PC-3 (cell line): ENCODE measurements at regions not wholly inside any gene's neighbourhood (a gene's known extent, or its start where the extent isn't known, plus 50 kb on each side); places are given as distances from the start of the nearest gene placed in this dataset.

Source experiments
- ATAC-seq: fragments of 200-7000 bp; cut with Tn5 transposase; 2 replicates; pipeline ENCODE4 v1.9.1; 2020; ENCODE audit warnings: mild to moderate bottlenecking, moderate library complexity
- BruUV-seq: library from RNA; stranded (reverse); fragments of 400-500 nt; replicated peaks from 2 replicates; lab custom pipeline; 2021; lab: Mats Ljungman, UMichigan
- CTCF ChIA-PET: fragments of 300-600 bp; sonication (Branson Sonifier 250); formaldehyde crosslinking; loops from one replicate; lab custom pipeline; 2022; ENCODE audit warnings: antibody characterized with exemption; lab: Charles Lee
- POLR2A ChIA-PET: fragments of 300-600 bp; sonication (Branson Sonifier 250); formaldehyde crosslinking; loops from one replicate; lab custom pipeline; 2022; ENCODE audit warnings: antibody characterized with exemption; ENCODE audit not compliant: unreplicated experiment; lab: Charles Lee
- DNase-seq: peaks from one replicate; pipeline ENCODE4 v3.0.0-alpha.2; 2015
- H2AFZ ChIP-seq: fragments of 300-600 bp; sonication (generic); 2 replicates; pipeline ENCODE4 v1.6.0; 2016; ENCODE audit warnings: antibody characterized with exemption, low read length
- H3F3A ChIP-seq: fragments of 300-600 bp; sonication (generic); one replicate; pipeline ENCODE4 v1.6.0; 2017; ENCODE audit warnings: antibody characterized with exemption, low read length, control low read depth, mild to moderate bottlenecking; ENCODE audit not compliant: unreplicated experiment
- H3K27ac ChIP-seq: fragments of 300-600 bp; sonication (generic); 2 replicates; pipeline ENCODE4 v1.5.1; 2016; ENCODE audit warnings: mild to moderate bottlenecking, low read length
- H3K27me3 ChIP-seq: fragments of 300-600 bp; sonication (generic); 2 replicates; pipeline ENCODE4 v1.6.1; 2016; ENCODE audit warnings: low read length, mixed read lengths
- H3K36me3 ChIP-seq: fragments of 300-600 bp; sonication (generic); 2 replicates; pipeline ENCODE4 v1.6.1; 2016; ENCODE audit warnings: low read depth, mixed run types, low read length, mixed read lengths
- H3K4me1 ChIP-seq: fragments of 300-600 bp; sonication (generic); 2 replicates; pipeline ENCODE4 v1.5.1; 2016; ENCODE audit warnings: low read length; ENCODE audit not compliant: insufficient read depth
- H3K4me2 ChIP-seq: fragments of 300-600 bp; sonication (generic); 2 replicates; pipeline ENCODE4 v1.6.0; 2016; ENCODE audit warnings: low read length
- H3K4me3 ChIP-seq: fragments of 300-600 bp; sonication (generic); 2 replicates; pipeline ENCODE4 v1.5.1; 2016; ENCODE audit warnings: mild to moderate bottlenecking, low read length, mixed read lengths
- H3K79me2 ChIP-seq: fragments of 300-600 bp; sonication (generic); 2 replicates; pipeline ENCODE4 v1.6.1; 2017; ENCODE audit warnings: low read length, mixed read lengths
- H3K9ac ChIP-seq: fragments of 300-600 bp; sonication (generic); 2 replicates; pipeline ENCODE4 v1.6.0; 2016; ENCODE audit warnings: mild to moderate bottlenecking, low read length
- H3K9me2 ChIP-seq: fragments of 300-600 bp; sonication (generic); replicated peaks from 2 replicates; pipeline ENCODE4 v1.6.1; 2016; ENCODE audit warnings: mixed run types, low read length, mixed read lengths
- H3K9me3 ChIP-seq: fragments of 300-600 bp; sonication (generic); 2 replicates; pipeline ENCODE4 v1.6.1; 2016; ENCODE audit warnings: low read length, mixed read lengths
- H4K20me1 ChIP-seq: fragments of 300-600 bp; sonication (generic); 2 replicates; pipeline ENCODE4 v1.6.1; 2016; ENCODE audit warnings: low read length, mixed read lengths
- CTCF ChIP-seq: fragments of 300-600 bp; sonication (generic); conservative IDR thresholded peaks from 2 replicates; pipeline ENCODE4 v1.5.1; 2017; ENCODE audit warnings: antibody characterized with exemption, low read depth, mild to moderate bottlenecking, low read length
- EZH2 ChIP-seq: fragments of 300-600 bp; sonication (generic); IDR thresholded peaks from one replicate; pipeline ENCODE4 v1.6.1; 2017; ENCODE audit warnings: antibody characterized with exemption, mild to moderate bottlenecking, low read length; ENCODE audit not compliant: unreplicated experiment
- EZH2phosphoT487 ChIP-seq: fragments of 300-600 bp; sonication (generic); IDR thresholded peaks from 2 replicates; pipeline ENCODE4 v1.6.1; 2018; ENCODE audit warnings: mild to moderate bottlenecking, antibody characterized with exemption, low read length, borderline replicate concordance
- intact Hi-C: fragments of 100-400 bp; cut with micrococcal nuclease; formaldehyde crosslinking; loops from 2 replicates; pipeline ENCODE4 v1.9.0; 2023

- intact Hi-C loops: no loop called here
- Histone ChIP-seq H3K4me3 (no peak overlapping the region), H3F3A (no peaks in the 10 kb centered on the region), H4K20me1 (no peaks in the 10 kb centered on the region), H3K9ac (no peak overlapping the region), H3K9me2 (no peaks in the 10 kb centered on the region), H3K36me3 (no peaks in the 10 kb centered on the region; the same call in 1 of the 2 replicates), H2AFZ (no peak overlapping the region), H3K27me3 (no peaks in the 10 kb centered on the region), H3K27ac (no peak overlapping the region), H3K4me2 (no peak overlapping the region), H3K9me3 (no peaks in the 10 kb centered on the region), H3K4me1 (no peaks in the 10 kb centered on the region), H3K79me2 (no peaks in the 10 kb centered on the region)
- ChIA-PET POLR2A (no interaction called here), CTCF (no interaction called here)
- BruUV-seq: no TSS peak
- TF ChIP-seq CTCF: no peak
- no peak for TF ChIP-seq EZH2phosphoT487
- TF ChIP-seq EZH2: no peak
- DNase-seq (no peak), ATAC-seq (no peak)
These were observed 1100.6 kb upstream of the CITED2 start for GRCh38 chr6:140475086-140475485.

GRCh38 chr6:140464720-140465119 lies 1090.3 kb upstream of the CITED2 start:
- no peaks in the 10 kb centered on the region for H3K9me3 ChIP-seq
- DNase-seq: no peak
- no peak overlapping the region for H3K9ac ChIP-seq
- BruUV-seq: no TSS peak
- H3K79me2 ChIP-seq: no peaks in the 10 kb centered on the region
- intact Hi-C loops: no loop called here
- no peak for ATAC-seq
- H3K27ac ChIP-seq: no peak overlapping the region
- H4K20me1 ChIP-seq: no peaks in the 10 kb centered on the region
- TF ChIP-seq EZH2 (no peak), CTCF (no peak), EZH2phosphoT487 (no peak)
- H3K27me3 ChIP-seq: no peaks in the 10 kb centered on the region
- H3K9me2 ChIP-seq: no peaks in the 10 kb centered on the region
- H3K4me2 ChIP-seq: no peak overlapping the region
- POLR2A ChIA-PET: no interaction called here
- CTCF ChIA-PET: no interaction called here
- H3K36me3 ChIP-seq: no peaks in the 10 kb centered on the region
- no peak overlapping the region for H2AFZ ChIP-seq
- H3F3A ChIP-seq: peaks cover 7% of the 10 kb centered on the region
- no peak overlapping the region for H3K4me3 ChIP-seq
- peaks cover 23% of the 10 kb centered on the region for H3K4me1 ChIP-seq

- no peak for DNase-seq
- no peak for TF ChIP-seq EZH2
- no peak for TF ChIP-seq EZH2phosphoT487
- Histone ChIP-seq H3K4me3 (peak overlapping the region; percentile 13; the same call in 1 of the 2 replicates), H3K4me2 (peak overlapping the region; percentile 70), H2AFZ (peak overlapping the region; percentile 37), H3K27ac (peak overlapping the region; percentile 90), H3K9ac (peak overlapping the region; percentile 38; the same call in 1 of the 2 replicates), H3K79me2 (no peaks in the 10 kb centered on the region), H3K36me3 (no peaks in the 10 kb centered on the region), H3K9me2 (no peaks in the 10 kb centered on the region), H3F3A (peaks cover 7% of the 10 kb centered on the region), H3K9me3 (no peaks in the 10 kb centered on the region), H3K27me3 (no peaks in the 10 kb centered on the region), H4K20me1 (no peaks in the 10 kb centered on the region), H3K4me1 (peaks cover 23% of the 10 kb centered on the region)
- ChIA-PET CTCF (no interaction called here), POLR2A (no interaction called here)
- intact Hi-C loops: no loop called here
- BruUV-seq: no TSS peak
- no peak for ATAC-seq
These were observed 1088.9 kb upstream of the CITED2 start for GRCh38 chr6:140463312-140463710.
